ENCODE measurements at regions not wholly inside any gene's neighbourhood (a gene's known extent, or its start where the extent isn't known, plus 50 kb on each side); places are given as distances from the start of the nearest gene placed in this dataset.

DNA sequence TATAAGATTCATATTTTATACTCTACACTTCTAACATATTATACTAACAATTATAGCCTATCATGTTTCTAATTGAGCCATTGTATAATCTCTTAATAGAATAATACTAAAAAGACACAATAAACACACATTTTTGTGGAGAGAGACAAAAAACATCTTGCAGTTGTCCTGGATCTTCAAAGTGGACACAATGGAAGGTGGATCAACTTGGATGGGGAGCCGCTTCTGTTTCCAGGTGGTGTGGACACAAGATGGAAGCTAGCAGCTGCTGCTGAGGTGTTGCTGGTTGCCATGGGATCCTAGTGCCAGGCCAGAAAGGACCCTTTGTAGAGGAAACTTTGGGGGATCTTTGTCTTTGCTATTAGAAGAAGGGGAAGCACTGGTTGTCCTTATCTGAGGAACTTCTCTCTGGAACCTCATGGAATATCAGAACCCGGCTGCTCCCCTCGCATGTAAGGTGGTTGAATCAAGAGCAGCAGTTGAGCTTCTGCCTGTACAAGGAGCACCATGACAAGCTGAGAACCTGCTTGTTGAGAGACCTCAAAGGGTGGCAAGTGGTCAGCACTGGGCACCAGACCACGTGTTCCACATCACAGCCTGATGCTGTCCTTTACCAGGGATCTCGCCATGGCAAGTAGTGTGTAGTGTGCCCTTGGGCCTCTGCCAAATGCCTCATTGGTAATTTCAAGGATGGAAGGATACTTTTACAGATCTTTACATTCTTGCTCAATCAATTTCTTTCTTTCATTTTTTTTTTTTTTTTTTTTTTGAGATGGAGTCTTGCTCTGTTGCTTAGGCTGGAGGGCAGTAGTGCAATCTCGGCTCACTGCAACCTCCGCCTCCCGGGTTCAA lies 232.2 kb downstream of the MYCN start:
- H3K18ac ChIP-seq (ENCODE audit: low read depth, low read length), result no peak overlapping the region
- H2BK15ac ChIP-seq (ENCODE audit: low read depth, low read length), result no peak overlapping the region
- no peak overlapping the region for H3K56ac ChIP-seq (ENCODE audit: extremely low read depth, insufficient read depth, low read length)
- no peak overlapping the region for H4K8ac ChIP-seq (ENCODE audit: low read depth in 2 of 2, low read length in 2 of 2)
- H3K27ac ChIP-seq (ENCODE audit: insufficient read depth, low read length), result no peak overlapping the region
- H3K9me1 ChIP-seq (ENCODE audit: insufficient read depth, low read length), result no peaks in the 10 kb centered on the region
- no peak overlapping the region for H3K23ac ChIP-seq (ENCODE audit: low read depth, low read length)
- H2AK9ac ChIP-seq (replicated peaks; ENCODE audit: low read depth, low read length, poor library complexity), result no peak overlapping the region
- dilution Hi-C loops (cut with HindIII; ENCODE audit: low sequenced_read_pairs, unreplicated experiment) (no loop called here), in situ Hi-C loops (cut with MboI; ENCODE audit: low sequenced_read_pairs) (no loop called here), intact Hi-C loops (cut with micrococcal nuclease) (no loop called here)
- ChIA-PET POLR2A (ENCODE audit: unreplicated experiment) (no interaction called here), CTCF (no interaction called here)
- no peak overlapping the region for H4K91ac ChIP-seq (ENCODE audit: insufficient read depth, low read depth, low read length)
- H2BK20ac ChIP-seq (ENCODE audit: low read depth, low read length), result no peak overlapping the region
- H3K27me3 ChIP-seq (ENCODE audit: control insufficient read depth, insufficient read depth, low read length), result no peaks in the 10 kb centered on the region
- no peak overlapping the region for H3K9ac ChIP-seq (ENCODE audit: low read depth, low read length)
- H2BK120ac ChIP-seq (ENCODE audit: low read depth, low read length), result no peak overlapping the region
- no peak overlapping the region for H3K4me2 ChIP-seq (ENCODE audit: low read depth, low read length)
- no peaks in the 10 kb centered on the region for H3K36me3 ChIP-seq (ENCODE audit: control insufficient read depth, insufficient read depth, low read length)
- no peak overlapping the region for H2BK5ac ChIP-seq (ENCODE audit: low read depth, low read length, poor library complexity, severe bottlenecking)
- H3K4ac ChIP-seq (ENCODE audit: low read depth, low read length), result no peak overlapping the region
- H2AK5ac ChIP-seq (ENCODE audit: low read depth, low read length), result no peak overlapping the region
- ATAC-seq (ENCODE audit: low read depth) (no peak), DNase-seq (no peak)
- WGBS, 2 experiments (ENCODE audit: extremely low coverage in 2 of 2, insufficient read length in 1 of 2), result 90% methylated on average over 2 of the region's 8 CpGs; no CpG with 5 or more reads in 1 of the 2 experiments
- H3K4me1 ChIP-seq (ENCODE audit: control insufficient read depth, insufficient read depth, low read length), result no peaks in the 10 kb centered on the region
- no TSS peak for BruUV-seq (replicated peaks)
- H3K9me3 ChIP-seq (ENCODE audit: control insufficient read depth, insufficient read depth, low read length), result peaks cover 25% of the 10 kb centered on the region
- H3K79me1 ChIP-seq (ENCODE audit: low read depth in 1 of 2, low read length in 2 of 2), result no peaks in the 10 kb centered on the region
- no peaks in the 10 kb centered on the region for H4K20me1 ChIP-seq (ENCODE audit: insufficient read depth, low read length)
- H4K5ac ChIP-seq (ENCODE audit: low read depth, low read length), result no peak overlapping the region
- H2AFZ ChIP-seq (replicated peaks; ENCODE audit: low read length, poor library complexity), result no peak overlapping the region
- TF ChIP-seq, protein P1, sequence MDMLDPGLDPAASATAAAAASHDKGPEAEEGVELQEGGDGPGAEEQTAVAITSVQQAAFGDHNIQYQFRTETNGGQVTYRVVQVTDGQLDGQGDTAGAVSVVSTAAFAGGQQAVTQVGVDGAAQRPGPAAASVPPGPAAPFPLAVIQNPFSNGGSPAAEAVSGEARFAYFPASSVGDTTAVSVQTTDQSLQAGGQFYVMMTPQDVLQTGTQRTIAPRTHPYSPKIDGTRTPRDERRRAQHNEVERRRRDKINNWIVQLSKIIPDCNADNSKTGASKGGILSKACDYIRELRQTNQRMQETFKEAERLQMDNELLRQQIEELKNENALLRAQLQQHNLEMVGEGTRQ (IDR thresholded peaks at IDR 0.05; ENCODE audit: low read depth, low read length), result no peak
- TF ChIP-seq ELK1 (IDR thresholded peaks at IDR 0.05; ENCODE audit: borderline replicate concordance, low read depth, low read length) (no peak), CHD1 (IDR thresholded peaks at IDR 0.05; ENCODE audit: low read depth, low read length) (no peak), SMC3 (IDR thresholded peaks at IDR 0.05; ENCODE audit: low read depth, low read length) (no peak), NFE2L2 (IDR thresholded peaks at IDR 0.05; ENCODE audit: low read depth, low read length) (no peak), MAZ (IDR thresholded peaks at IDR 0.05; ENCODE audit: borderline replicate concordance, low read depth, low read length) (no peak), RFX5 (IDR thresholded peaks at IDR 0.05; ENCODE audit: low read depth, low read length) (no peak), MAFK (IDR thresholded peaks at IDR 0.05; ENCODE audit: low read depth, low read length) (no peak), POLR2A (IDR thresholded peaks at IDR 0.05; ENCODE audit: low read depth, low read length) (no peak), FOS (IDR thresholded peaks at IDR 0.05; ENCODE audit: low read depth, low read length) (no peak), MXI1 (IDR thresholded peaks at IDR 0.05; ENCODE audit: borderline replicate concordance, low read depth, low read length) (no peak), RAD21 (IDR thresholded peaks at IDR 0.05; ENCODE audit: low read length) (no peak), RCOR1 (IDR thresholded peaks at IDR 0.05; ENCODE audit: insufficient replicate concordance, low read length) (no peak), BHLHE40 (IDR thresholded peaks at IDR 0.05; ENCODE audit: low read depth, low read length) (no peak)
- TF ChIP-seq, protein P2, sequence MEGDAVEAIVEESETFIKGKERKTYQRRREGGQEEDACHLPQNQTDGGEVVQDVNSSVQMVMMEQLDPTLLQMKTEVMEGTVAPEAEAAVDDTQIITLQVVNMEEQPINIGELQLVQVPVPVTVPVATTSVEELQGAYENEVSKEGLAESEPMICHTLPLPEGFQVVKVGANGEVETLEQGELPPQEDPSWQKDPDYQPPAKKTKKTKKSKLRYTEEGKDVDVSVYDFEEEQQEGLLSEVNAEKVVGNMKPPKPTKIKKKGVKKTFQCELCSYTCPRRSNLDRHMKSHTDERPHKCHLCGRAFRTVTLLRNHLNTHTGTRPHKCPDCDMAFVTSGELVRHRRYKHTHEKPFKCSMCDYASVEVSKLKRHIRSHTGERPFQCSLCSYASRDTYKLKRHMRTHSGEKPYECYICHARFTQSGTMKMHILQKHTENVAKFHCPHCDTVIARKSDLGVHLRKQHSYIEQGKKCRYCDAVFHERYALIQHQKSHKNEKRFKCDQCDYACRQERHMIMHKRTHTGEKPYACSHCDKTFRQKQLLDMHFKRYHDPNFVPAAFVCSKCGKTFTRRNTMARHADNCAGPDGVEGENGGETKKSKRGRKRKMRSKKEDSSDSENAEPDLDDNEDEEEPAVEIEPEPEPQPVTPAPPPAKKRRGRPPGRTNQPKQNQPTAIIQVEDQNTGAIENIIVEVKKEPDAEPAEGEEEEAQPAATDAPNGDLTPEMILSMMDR (conservative IDR thresholded peaks at IDR 0.05; ENCODE audit: low read depth, low read length), result no peak
- no peak overlapping the region for H3K14ac ChIP-seq (replicated peaks; ENCODE audit: low read depth, low read length)
- no peak overlapping the region for H3K4me3 ChIP-seq (ENCODE audit: insufficient read depth, low read depth, low read length)

Data from IMR-90 (cell line).